HG03039 (cell line): ENCODE measurements at regions not wholly inside any gene's neighbourhood (a gene's known extent, or its start where the extent isn't known, plus 50 kb on each side); places are given as distances from the start of the nearest gene placed in this dataset.
"Not testable (repeated sequence)": the region's sequence is repeated elsewhere in the genome, so short reads cannot be mapped to it uniquely, and the experiment has no call there.

Experiments used
- ATAC-seq: cut with Tn5 transposase; IDR thresholded peaks from one replicate; pipeline ENCODE4 v1.9.1; 2021; ENCODE audit warnings: mild to moderate bottlenecking, moderate library complexity; ENCODE audit not compliant: unreplicated experiment

- ATAC-seq, result no peak
These were observed 832.4 kb downstream of the DNAJB9 start for GRCh38 chr7:109402107-109402506.

DNA sequence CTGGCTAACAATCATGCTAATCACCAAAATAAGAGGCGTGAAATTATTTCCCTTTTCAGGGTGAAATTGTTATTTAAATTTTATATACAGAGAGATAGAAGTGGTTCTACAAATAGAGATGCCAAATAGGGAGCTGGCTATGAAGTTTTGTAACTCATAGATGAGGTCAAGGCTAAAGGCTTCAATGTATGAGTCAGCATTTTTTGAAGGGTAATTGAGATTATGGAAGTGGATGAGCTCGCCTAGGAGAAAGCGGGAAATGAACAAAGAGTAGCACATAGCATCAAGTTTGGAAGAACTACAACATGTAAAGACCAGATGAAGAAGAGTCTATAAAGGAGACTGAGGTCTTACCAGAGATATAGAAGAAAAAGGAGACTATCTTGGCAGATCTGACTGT, 838.1 kb downstream of the DNAJB9 start:
- no peak for ATAC-seq

- ATAC-seq, result no peak
These were observed 868.3 kb downstream of the DNAJB9 start for GRCh38 chr7:109437957-109438356.

DNA sequence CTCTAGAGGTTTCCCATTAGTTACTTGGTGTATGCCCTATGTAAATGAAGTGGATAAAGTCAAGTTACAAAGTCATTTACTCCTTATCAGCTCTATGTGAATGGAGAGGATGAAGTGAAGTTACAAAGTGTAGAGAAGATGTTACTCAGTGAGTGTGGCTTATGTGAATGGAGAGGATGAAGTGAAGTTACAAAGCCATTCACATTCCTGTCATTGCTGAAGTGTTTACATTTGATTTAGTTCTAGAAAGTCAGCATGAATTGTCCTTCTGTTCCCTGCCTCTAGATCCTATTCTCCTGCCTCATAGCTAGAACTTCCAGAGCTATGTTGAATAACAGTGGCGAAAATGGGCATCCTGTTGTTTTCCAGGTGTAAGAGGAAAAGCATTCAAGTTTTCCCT, 880.1 kb downstream of the DNAJB9 start:
- no peak for ATAC-seq

DNA sequence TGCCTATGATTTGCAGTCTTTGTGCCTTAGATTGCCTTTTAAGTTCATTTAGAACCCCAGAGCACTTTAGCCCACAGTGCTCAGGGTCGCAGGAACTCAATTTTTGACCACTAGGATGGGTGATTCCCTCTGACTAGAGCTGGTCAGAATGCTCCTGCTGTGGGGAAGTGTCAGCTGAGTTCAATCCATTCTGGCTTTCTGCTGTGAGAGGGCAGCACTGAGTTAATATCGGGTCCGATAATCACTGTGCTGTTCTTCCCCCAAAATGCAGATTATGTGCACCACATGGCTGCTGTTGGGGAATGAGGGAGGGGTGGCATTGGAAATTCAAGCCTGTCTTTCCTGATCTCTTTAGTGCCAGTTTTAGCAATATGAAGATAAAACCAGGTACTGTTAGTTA, 886.4 kb downstream of the DNAJB9 start:
- ATAC-seq, result no peak

DNA sequence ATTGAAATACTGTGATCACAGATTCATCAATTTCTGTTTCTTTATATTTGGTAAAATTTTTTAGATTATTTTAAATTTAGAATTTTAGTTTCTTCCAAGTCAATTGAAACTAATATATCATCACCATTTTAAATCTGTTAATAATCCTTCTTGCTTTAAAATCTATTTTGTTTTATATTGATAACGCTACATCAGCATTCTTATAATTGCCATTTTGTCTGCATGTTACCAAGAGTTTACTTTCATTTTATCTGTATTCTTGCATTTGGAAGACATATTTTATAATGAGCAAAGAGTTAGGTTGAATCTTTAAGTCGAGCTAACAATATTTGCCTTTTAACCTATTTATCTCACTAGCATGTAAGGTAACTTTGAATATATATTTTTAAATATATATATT, 890.6 kb downstream of the DNAJB9 start:
- no peak for ATAC-seq

DNA sequence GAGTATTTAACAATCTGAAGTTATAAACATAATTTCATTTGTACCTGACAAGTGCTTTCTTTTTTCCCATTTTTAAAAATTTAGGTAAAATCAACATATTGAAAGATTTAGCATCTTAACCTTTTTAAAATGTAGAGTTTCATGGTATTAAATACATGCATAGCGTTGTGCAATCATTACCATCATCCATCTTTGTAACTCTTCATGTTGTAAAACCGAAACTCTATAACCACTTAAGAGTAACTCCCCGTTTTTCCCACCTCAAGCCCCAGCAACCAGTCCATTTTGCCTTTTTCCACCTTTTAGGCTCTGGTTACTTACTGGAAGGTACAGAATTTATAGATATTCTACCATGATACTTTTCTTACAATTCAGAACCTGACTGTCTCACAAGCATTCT, 892.5 kb downstream of the DNAJB9 start:
- ATAC-seq, result no peak

DNA sequence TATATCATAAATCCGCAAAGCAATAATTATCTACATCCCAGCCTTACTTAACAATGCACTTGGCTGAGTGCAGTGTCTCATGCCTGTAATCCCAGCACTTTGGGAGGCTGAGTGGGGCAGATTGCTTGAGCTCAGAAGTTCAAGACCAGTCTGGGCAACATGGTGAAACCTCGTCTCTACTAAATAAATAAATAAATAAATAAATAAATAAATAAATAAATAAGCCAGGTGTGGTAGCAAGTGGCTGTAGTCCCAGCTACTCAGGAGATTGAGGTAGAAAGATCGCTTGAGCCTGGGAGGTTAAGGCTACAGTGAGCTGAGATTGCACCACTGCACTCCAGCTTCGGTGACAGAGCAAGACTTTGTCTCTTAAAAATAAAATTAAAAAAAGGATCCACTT, 898.1 kb downstream of the DNAJB9 start:
- ATAC-seq, result not testable (repeated sequence)

GRCh38 chr7:109473172-109473571, 903.5 kb downstream of the DNAJB9 start:
- no peak for ATAC-seq

DNA sequence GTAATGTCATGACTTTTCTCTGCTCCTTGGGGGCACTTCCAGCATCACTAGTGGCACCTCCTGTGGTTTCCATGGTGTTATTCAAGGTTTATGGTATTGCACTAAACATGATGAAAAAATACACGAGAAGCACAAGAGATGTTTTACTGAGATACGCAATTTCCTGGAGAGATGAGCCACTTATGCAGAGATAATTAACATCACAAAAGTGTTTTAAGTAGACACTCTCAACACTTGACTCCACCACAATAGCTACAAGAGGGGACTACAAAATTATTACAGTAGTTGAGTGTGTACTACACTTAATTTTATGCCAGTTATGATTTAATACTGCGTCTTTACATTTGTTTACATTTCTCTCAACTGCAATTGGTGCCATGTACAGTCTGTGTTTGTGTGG, 906.7 kb downstream of the DNAJB9 start:
- ATAC-seq, result no peak

DNA sequence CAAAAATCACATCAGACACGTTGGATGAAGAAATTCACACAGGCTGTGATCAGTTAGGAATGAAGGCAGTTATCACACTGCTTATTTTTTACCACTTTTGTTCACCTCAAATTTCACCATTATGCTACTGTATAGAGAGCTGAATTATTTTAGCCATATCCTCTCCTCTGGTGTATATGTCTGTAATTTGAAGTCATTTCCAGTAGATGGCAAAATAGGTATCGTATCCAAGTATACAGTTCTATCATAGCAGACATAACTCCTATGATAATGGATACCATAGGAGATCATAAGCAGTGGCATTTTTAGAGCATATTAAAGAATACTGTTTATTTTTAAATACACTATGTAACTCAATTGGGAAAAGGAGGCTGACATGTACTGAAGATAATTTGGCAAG, 909.7 kb downstream of the DNAJB9 start:
- ATAC-seq, result no peak

DNA sequence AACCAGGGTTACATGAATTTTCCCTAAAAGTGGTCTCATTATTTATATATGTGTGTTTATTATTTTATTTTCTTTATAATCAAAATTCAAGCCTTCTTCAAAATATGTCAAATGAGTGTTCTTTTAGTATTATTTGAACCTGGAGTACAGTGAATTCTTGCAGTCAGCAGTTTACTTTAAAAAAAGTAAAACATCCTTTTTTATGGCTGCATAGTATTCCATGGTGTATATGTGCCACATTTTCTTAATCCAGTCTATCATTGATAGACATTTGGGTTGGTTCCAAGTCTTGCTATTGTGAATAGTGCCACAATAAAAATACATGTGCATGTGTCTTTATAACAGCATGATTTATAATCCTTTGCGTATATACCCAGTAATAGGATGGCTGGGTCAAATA, 920.9 kb downstream of the DNAJB9 start:
- ATAC-seq, result not testable (repeated sequence)

DNA sequence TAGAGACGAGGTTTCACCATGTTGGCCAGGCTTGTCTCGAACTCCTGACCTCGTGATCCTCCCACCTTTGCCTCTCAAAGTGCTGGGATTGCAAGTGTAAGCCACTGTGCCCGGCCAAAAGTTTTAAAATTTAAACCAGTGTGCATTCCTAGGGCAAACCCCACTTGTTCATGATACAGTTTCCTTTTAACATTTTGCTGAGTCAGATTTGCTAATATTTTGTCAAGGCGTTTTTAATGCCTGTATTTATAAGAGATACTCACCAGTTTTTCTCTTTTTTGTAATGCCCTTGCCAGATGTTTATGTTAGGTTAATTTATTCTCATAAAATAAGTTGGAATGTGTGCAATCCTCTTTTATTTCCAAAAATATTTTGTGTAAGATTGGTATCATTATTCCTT, 927.4 kb downstream of the DNAJB9 start:
- ATAC-seq, result no peak

GRCh38 chr7:109498131-109498530, 928.5 kb downstream of the DNAJB9 start:
- ATAC-seq, result no peak

GRCh38 chr7:109503421-109503820, 933.7 kb downstream of the DNAJB9 start:
- no peak for ATAC-seq

DNA sequence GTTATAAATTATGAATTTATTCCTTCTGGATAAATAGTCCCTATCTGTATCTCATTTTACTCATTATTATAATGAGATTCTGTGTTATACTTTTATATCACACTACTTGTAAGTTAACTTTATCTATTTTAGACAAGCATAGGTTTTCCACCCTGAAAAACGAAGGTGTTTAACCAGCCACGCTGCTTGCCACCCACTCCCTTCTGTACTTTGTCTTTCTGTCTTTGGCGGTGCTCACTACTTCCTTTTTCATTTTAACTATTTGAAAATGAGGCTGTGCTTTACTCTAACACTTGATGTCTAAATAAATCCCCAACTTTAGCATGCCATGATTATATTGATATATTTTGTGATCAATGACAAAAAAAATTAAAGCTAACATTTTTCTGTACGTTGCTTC, 952.9 kb downstream of the DNAJB9 start:
- no peak for ATAC-seq

- no peak for ATAC-seq
These were observed 958.2 kb downstream of the DNAJB9 start for GRCh38 chr7:109527833-109528232.

GRCh38 chr7:109529712-109530111, 960.0 kb downstream of the DNAJB9 start:
- ATAC-seq, result no peak

- no peak for ATAC-seq
These were observed 962.8 kb downstream of the DNAJB9 start for GRCh38 chr7:109532262-109532992.

DNA sequence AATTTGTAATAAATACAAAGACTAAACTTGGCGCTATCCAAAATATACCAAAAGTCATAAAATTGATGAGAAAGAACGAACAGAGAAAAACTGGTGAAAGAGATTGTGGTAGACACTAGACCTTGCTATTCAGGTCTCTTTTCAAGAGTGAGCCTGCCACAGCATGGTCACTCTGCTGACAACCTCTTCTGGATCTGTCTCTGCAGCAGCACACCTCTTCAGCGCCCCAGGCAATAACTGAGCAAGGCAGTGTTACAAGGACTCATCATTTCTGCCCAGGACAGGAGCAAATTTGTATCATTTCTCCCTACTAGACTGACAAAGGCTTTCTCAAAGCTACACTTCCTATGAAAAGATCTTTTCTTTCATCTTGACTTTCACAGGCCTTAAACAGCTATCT, 976.0 kb downstream of the DNAJB9 start:
- no peak for ATAC-seq

DNA sequence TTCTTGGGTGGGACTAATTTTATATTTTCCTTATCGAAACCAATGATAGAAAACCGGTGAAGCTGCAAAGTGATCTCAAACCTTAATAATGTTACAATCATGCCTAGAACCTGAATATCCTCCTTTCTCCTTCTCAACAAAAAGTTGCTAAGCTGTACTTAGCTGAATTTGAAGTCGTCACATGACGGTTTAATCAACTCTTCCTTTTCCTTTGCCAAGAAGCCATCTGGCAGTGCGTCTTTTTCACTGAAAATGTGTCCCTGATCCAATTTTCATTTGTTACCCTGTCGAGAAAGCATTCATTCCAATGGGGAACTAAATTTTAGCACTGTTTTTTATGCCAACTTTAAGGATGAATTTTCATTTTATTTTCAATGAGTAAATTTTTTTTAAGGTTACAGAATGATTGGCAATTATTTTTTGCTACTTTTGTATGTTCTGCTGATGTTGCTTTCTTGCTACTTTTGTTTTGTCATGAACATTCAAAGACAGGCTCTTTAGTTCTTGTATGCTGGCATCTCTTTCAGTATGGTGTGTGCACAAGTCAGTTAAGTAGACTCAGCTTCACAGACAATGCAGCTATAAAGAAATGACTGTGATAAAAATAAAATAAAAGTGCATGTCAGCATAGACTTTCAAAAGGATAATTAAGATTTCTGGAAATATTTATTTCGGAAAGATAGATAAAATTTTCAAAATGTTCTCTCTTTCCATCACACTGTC, 980.0 kb downstream of the DNAJB9 start:
- no peak for ATAC-seq

DNA sequence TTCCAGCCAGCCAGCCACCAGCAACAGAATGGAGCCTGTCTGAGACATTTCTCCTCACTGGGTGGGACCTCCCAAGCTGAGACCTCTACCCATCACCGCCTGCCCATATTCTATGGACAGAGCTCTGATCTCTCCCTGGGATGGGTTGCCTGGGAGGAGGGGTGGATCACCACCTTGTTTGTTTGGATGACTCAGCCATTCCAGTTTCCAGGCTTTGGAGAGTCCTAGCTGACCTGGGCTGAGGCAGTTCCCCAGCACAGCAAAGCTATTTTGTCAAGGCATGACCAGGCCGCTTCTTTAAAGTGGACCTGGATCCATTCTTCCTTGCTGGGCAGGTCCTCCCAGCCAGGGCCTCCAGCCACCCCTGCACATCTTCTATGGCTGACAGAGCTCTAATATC, 982.3 kb downstream of the DNAJB9 start:
- no peak for ATAC-seq

GRCh38 chr7:109577265-109577664, 1007.6 kb downstream of the DNAJB9 start:
- no peak for ATAC-seq
